ENCODE measurements at regions not wholly inside any gene's neighbourhood (a gene's known extent, or its start where the extent isn't known, plus 50 kb on each side); places are given as distances from the start of the nearest gene placed in this dataset.

DNA sequence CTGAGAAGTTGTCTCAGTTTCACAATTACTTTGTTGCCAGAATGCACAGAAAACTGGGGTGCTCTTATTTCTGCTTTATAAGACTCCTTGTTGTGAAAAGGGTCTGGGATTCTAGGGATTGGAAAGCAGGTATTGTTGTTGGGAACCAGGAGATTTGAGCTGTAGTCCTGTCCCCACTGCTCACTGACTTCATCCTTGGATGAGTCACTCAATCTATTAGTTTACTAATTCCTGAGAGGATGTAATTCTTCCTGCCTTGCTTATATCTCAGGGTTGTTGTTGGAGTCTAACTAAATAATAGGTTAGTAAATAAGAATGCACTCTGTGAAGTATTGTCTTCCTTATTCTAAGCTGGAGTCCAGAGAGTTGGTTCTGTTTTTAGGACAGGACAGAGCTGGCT is 172.5 kb upstream of the GALNT2 start:
- TF ChIP-seq EZH2 (IDR thresholded peaks at IDR 0.05; ENCODE audit: insufficient read depth, poor library complexity, severe bottlenecking) (no peak), EZH2phosphoT487 (IDR thresholded peaks at IDR 0.05; ENCODE audit: insufficient read depth, low read depth) (no peak)

Measured in GM23248 (cell line).